ENCODE measurements at regions not wholly inside any gene's neighbourhood (a gene's known extent, or its start where the extent isn't known, plus 50 kb on each side); places are given as distances from the start of the nearest gene placed in this dataset.

DNA sequence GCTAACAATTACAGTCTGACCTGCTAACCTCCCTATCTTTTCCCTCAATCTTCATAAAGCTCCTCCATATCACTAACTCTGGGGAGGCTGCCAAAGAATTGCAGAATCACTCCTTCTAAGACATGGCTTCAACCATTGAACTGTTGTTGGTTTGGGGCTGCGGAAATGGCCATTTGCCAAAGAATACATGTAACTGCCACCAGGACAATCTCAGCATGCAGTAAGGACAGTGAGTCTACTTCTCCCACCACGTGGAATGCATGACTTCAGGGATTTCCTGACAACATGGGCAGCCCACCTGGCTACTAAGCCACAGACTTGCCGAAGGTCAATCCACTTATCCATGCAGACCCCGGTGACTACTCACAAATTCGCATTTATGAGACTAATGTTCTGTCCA is 104.3 kb upstream of the NUDT7 start:
- TF ChIP-seq POLR2AphosphoS5 (IDR thresholded peaks at IDR 0.05) (no peak), CTCF (IDR thresholded peaks at IDR 0.05) (no peak), EP300 (IDR thresholded peaks at IDR 0.05) (no peak)

Measured in upper lobe of left lung (tissue), 4 donors.